Muscle layer of duodenum (tissue), 2 donors: ENCODE measurements at regions not wholly inside any gene's neighbourhood (a gene's known extent, or its start where the extent isn't known, plus 50 kb on each side); places are given as distances from the start of the nearest gene placed in this dataset.
A peak's percentile ranks its signal among the peaks of the same experiment; 100 is the strongest.

Source experiments
- H3K27ac ChIP-seq: one replicate; pipeline ENCODE4 v1.7.0; 2013; ENCODE audit warnings: mild to moderate bottlenecking, low read length
- H3K27me3 ChIP-seq: one replicate; pipeline ENCODE4 v1.7.0; 2013; ENCODE audit warnings: low read depth, mild to moderate bottlenecking, control low read depth, low read length
- H3K36me3 ChIP-seq, 2 donors: one replicate each; pipeline ENCODE4 v1.7.0; 2013; ENCODE audit warnings: low read length in 2 of 2, control low read depth in 1 of 2, mild to moderate bottlenecking in 1 of 2; ENCODE audit not compliant: insufficient read depth in 2 of 2, control insufficient read depth in 1 of 2
- H3K4me1 ChIP-seq, 2 donors: one replicate each; pipeline ENCODE4 v1.7.0; 2013; ENCODE audit warnings: low read length in 2 of 2, mild to moderate bottlenecking in 2 of 2, control low read depth in 1 of 2, moderate library complexity in 1 of 2; ENCODE audit not compliant: insufficient read depth in 2 of 2, control insufficient read depth in 1 of 2
- H3K4me3 ChIP-seq, 2 donors: one replicate each; pipeline ENCODE4 v1.7.0; 2013; ENCODE audit warnings: low read length in 2 of 2, low read depth in 1 of 2, mild to moderate bottlenecking in 1 of 2
- H3K9me3 ChIP-seq, 2 donors: one replicate each; pipeline ENCODE4 v1.7.0; 2013; ENCODE audit warnings: low read length in 2 of 2, control low read depth in 1 of 2, mild to moderate bottlenecking in 1 of 2; ENCODE audit not compliant: control insufficient read depth in 1 of 2
- donor health status: healthy.

- Histone ChIP-seq H3K9me3 (no peaks in the 10 kb centered on the region), H3K36me3 (no peaks in the 10 kb centered on the region), H3K4me3 (no peak overlapping the region), H3K27ac (no peak overlapping the region), H3K4me1 (peaks cover 0 to 4% of the 10 kb centered on the region in 2 donors), H3K27me3 (no peaks in the 10 kb centered on the region)
These were observed 279.7 kb upstream of the TRIB2 start for GRCh38 chr2:12436935-12437561.

- Histone ChIP-seq H3K4me3 (no peak overlapping the region), H3K36me3 (no peaks in the 10 kb centered on the region), H3K9me3 (no peaks in the 10 kb centered on the region), H3K27me3 (no peaks in the 10 kb centered on the region), H3K4me1 (peaks cover 0 to 8% of the 10 kb centered on the region in 2 donors), H3K27ac (no peak overlapping the region)
These were observed 276.0 kb upstream of the TRIB2 start for GRCh38 chr2:12440731-12441130.

GRCh38 chr2:12441750-12442475 is 274.8 kb upstream of the TRIB2 start:
- Histone ChIP-seq H3K27ac (no peak overlapping the region), H3K9me3 (no peaks in the 10 kb centered on the region)

GRCh38 chr2:12442476-12442847 is 274.3 kb upstream of the TRIB2 start:
- H3K27me3 ChIP-seq: no peaks in the 10 kb centered on the region
- H3K27ac ChIP-seq: no peak overlapping the region
- H3K4me3 ChIP-seq: no peak overlapping the region
- no peaks in the 10 kb centered on the region for H3K36me3 ChIP-seq
- no peaks in the 10 kb centered on the region for H3K9me3 ChIP-seq
- peaks cover 0 to 8% of the 10 kb centered on the region in 2 donors for H3K4me1 ChIP-seq

More at GRCh38 chr2:12441750-12442475, 274.8 kb upstream of the TRIB2 start:
- no peaks in the 10 kb centered on the region for H3K36me3 ChIP-seq
- peaks cover 0 to 8% of the 10 kb centered on the region in 2 donors for H3K4me1 ChIP-seq
- no peaks in the 10 kb centered on the region for H3K27me3 ChIP-seq
- no peak overlapping the region for H3K4me3 ChIP-seq

GRCh38 chr2:12448846-12449505 is 267.8 kb upstream of the TRIB2 start:
- no peak overlapping the region for H3K27ac ChIP-seq
- no peaks in the 10 kb centered on the region for H3K27me3 ChIP-seq
- H3K4me1 ChIP-seq: peaks cover 0 to 4% of the 10 kb centered on the region in 2 donors
- H3K9me3 ChIP-seq: no peaks in the 10 kb centered on the region
- no peak overlapping the region for H3K4me3 ChIP-seq
- no peaks in the 10 kb centered on the region for H3K36me3 ChIP-seq

- Histone ChIP-seq H3K36me3 (no peaks in the 10 kb centered on the region), H3K4me1 (peaks cover 5 to 6% of the 10 kb centered on the region in 2 donors), H3K9me3 (no peaks in the 10 kb centered on the region), H3K27ac (peak overlapping the region; percentile 5), H3K4me3 (peak overlapping the region in 1 of 2 donors; percentile 14), H3K27me3 (no peaks in the 10 kb centered on the region)
These were observed 265.0 kb upstream of the TRIB2 start for GRCh38 chr2:12451726-12452125.

- Histone ChIP-seq H3K4me1 (peaks cover 9 to 10% of the 10 kb centered on the region in 2 donors), H3K9me3 (no peaks in the 10 kb centered on the region), H3K36me3 (no peaks in the 10 kb centered on the region), H3K4me3 (peak overlapping the region in 1 of 2 donors; percentile 14), H3K27ac (peak overlapping the region; percentile 5), H3K27me3 (no peaks in the 10 kb centered on the region)
These were observed 264.6 kb upstream of the TRIB2 start for GRCh38 chr2:12452185-12452584.

GRCh38 chr2:12453731-12454130 is 263.0 kb upstream of the TRIB2 start:
- Histone ChIP-seq H3K36me3 (no peaks in the 10 kb centered on the region), H3K4me1 (peaks cover 12 to 13% of the 10 kb centered on the region in 2 donors), H3K27ac (no peak overlapping the region), H3K27me3 (no peaks in the 10 kb centered on the region), H3K9me3 (no peaks in the 10 kb centered on the region), H3K4me3 (no peak overlapping the region)

- Histone ChIP-seq H3K4me1 (peaks cover 12 to 13% of the 10 kb centered on the region in 2 donors), H3K27ac (no peak overlapping the region), H3K4me3 (no peak overlapping the region), H3K27me3 (no peaks in the 10 kb centered on the region), H3K9me3 (no peaks in the 10 kb centered on the region), H3K36me3 (no peaks in the 10 kb centered on the region)
These were observed 261.1 kb upstream of the TRIB2 start for GRCh38 chr2:12455661-12456060.

GRCh38 chr2:12456293-12457106 is 260.2 kb upstream of the TRIB2 start:
- H3K27ac ChIP-seq: peak overlapping the region; percentile 32
- no peaks in the 10 kb centered on the region for H3K36me3 ChIP-seq
- peak overlapping the region; percentile 3 to 28 for H3K4me3 ChIP-seq
- peaks cover 12 to 13% of the 10 kb centered on the region in 2 donors for H3K4me1 ChIP-seq
- no peaks in the 10 kb centered on the region for H3K27me3 ChIP-seq
- no peaks in the 10 kb centered on the region for H3K9me3 ChIP-seq

- Histone ChIP-seq H3K36me3 (no peaks in the 10 kb centered on the region), H3K27ac (no peak overlapping the region), H3K4me3 (no peak overlapping the region), H3K27me3 (no peaks in the 10 kb centered on the region), H3K4me1 (peaks cover 11 to 12% of the 10 kb centered on the region in 2 donors), H3K9me3 (no peaks in the 10 kb centered on the region)
These were observed 258.9 kb upstream of the TRIB2 start for GRCh38 chr2:12457831-12458230.
